A673 (cell line): ENCODE measurements at regions not wholly inside any gene's neighbourhood (a gene's known extent, or its start where the extent isn't known, plus 50 kb on each side); places are given as distances from the start of the nearest gene placed in this dataset.

Source experiments
- CTCF ChIP-seq: fragments of 300-800, 200-600 bp; sonication (generic); conservative IDR thresholded peaks from 2 replicates; pipeline ENCODE4 v1.5.1; 2017; ENCODE audit warnings: low read depth, mild to moderate bottlenecking, antibody characterized with exemption, low read length, moderate library complexity, mixed read lengths
- EZH2 ChIP-seq: fragments of 200-600 bp; sonication (generic); IDR thresholded peaks from 2 replicates; pipeline ENCODE4 v1.6.1; 2017; ENCODE audit warnings: borderline replicate concordance, low read depth, mild to moderate bottlenecking, mixed read lengths, antibody characterized with exemption, low read length; ENCODE audit not compliant: poor library complexity, severe bottlenecking

DNA sequence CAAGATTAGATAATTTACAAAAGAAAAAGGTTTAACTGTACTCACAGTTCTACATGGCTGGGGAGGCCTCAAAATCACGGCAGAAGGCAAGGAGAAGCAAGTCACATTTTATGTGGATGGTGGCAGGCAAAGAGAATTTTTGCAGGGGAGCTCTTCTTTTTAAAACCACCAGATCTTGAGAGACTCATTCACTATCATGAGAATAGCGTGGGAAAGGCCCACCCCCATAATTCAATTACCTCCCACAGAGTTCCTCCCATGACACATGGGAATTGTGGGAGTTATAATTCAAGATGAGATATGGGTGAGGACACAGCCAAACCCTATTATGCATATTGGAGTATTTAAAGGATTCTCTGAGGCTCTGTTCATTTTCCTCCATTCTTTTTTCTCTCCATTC lies 138.7 kb upstream of the CADM2 start:
- TF ChIP-seq CTCF, result no peak
- TF ChIP-seq EZH2, result no peak
